Peyer's patch (tissue), 4 donors: ENCODE measurements at regions not wholly inside any gene's neighbourhood (a gene's known extent, or its start where the extent isn't known, plus 50 kb on each side); places are given as distances from the start of the nearest gene placed in this dataset.

ENCODE experiments used
- POLR2A ChIP-seq, 2 donors: fragments of 450-650 bp; IDR thresholded peaks; one replicate each; pipeline ENCODE4 v1.5.1; 2017; ENCODE audit warnings: antibody characterized with exemption in 2 of 2, mild to moderate bottlenecking in 2 of 2, moderate library complexity in 2 of 2
- TF ChIP-seq, protein P1 (sequence below), 6 experiments: fragments of 450-650 bp in 4 of 6; fragments of 200-600 bp in 2 of 6; sonication (generic) in 1 of 6; IDR thresholded peaks; one replicate each; pipeline ENCODE4 v1.5.1; 2017 to 2019; ENCODE audit warnings: antibody characterized with exemption in 6 of 6, mild to moderate bottlenecking in 3 of 6, moderate library complexity in 1 of 6

DNA sequence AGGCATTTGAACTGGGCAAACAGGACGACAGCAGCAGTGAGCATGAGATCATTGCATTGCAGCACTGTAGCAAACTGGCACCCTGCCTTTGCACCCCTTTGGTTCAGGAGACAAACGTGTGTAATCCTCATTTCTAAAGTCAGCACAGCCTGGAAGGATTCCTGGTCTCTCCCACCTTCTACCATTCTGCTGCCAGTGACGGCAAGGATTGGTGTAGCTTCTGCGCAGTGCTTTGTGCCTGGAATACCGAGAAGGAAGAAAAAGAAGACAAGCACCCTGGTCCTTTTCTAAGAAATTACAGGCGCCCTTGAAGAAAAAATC, 805.3 kb downstream of the USP25 start:
- TF ChIP-seq, protein P1, sequence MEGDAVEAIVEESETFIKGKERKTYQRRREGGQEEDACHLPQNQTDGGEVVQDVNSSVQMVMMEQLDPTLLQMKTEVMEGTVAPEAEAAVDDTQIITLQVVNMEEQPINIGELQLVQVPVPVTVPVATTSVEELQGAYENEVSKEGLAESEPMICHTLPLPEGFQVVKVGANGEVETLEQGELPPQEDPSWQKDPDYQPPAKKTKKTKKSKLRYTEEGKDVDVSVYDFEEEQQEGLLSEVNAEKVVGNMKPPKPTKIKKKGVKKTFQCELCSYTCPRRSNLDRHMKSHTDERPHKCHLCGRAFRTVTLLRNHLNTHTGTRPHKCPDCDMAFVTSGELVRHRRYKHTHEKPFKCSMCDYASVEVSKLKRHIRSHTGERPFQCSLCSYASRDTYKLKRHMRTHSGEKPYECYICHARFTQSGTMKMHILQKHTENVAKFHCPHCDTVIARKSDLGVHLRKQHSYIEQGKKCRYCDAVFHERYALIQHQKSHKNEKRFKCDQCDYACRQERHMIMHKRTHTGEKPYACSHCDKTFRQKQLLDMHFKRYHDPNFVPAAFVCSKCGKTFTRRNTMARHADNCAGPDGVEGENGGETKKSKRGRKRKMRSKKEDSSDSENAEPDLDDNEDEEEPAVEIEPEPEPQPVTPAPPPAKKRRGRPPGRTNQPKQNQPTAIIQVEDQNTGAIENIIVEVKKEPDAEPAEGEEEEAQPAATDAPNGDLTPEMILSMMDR (IDR thresholded peaks at IDR 0.05) = no peak
- no peak for TF ChIP-seq POLR2A (IDR thresholded peaks at IDR 0.05)
